IMR-90 (cell line): ENCODE measurements at regions not wholly inside any gene's neighbourhood (a gene's known extent, or its start where the extent isn't known, plus 50 kb on each side); places are given as distances from the start of the nearest gene placed in this dataset.

Experiments
- ATAC-seq: fragments of 200-7000 bp; cut with Tn5 transposase; 2 replicates; pipeline ENCODE4 v1.9.1; 2020; ENCODE audit warnings: low read depth, mild to moderate bottlenecking, moderate library complexity
- BruUV-seq: library from RNA; stranded (reverse); fragments of 400-500 nt; replicated peaks from 2 replicates; lab custom pipeline; 2021; lab: Mats Ljungman, UMichigan
- CTCF ChIA-PET: fragments of 300-600 bp; formaldehyde crosslinking; extraction: SDS; loops from one replicate; lab custom pipeline; 2021; ENCODE audit warnings: antibody characterized with exemption; lab: Yijun Ruan, JAX
- POLR2A ChIA-PET: fragments of 300-600 bp; sonication (Branson Sonifier 250); formaldehyde crosslinking; loops from one replicate; lab custom pipeline; 2022; ENCODE audit warnings: antibody characterized with exemption; ENCODE audit not compliant: unreplicated experiment; lab: Charles Lee
- DNase-seq: peaks from one replicate; pipeline ENCODE4 v3.0.0; 2013
- H2AFZ ChIP-seq: replicated peaks from 2 replicates; pipeline ENCODE3; 2013; ENCODE audit warnings: low read length, mild to moderate bottlenecking; ENCODE audit not compliant: poor library complexity
- H2AK5ac ChIP-seq: 2 replicates; pipeline ENCODE4 v1.6.1; 2013; ENCODE audit warnings: low read depth, low read length, inconsistent platforms
- H2AK9ac ChIP-seq: replicated peaks from 2 replicates; pipeline ENCODE3; 2013; ENCODE audit warnings: mild to moderate bottlenecking, low read depth, low read length, moderate library complexity; ENCODE audit not compliant: poor library complexity
- H2BK120ac ChIP-seq: 2 replicates; pipeline ENCODE4 v1.6.1; 2013; ENCODE audit warnings: low read depth, low read length, inconsistent platforms
- H2BK15ac ChIP-seq: 3 replicates; pipeline ENCODE4 v1.6.1; 2013; ENCODE audit warnings: low read depth, low read length, inconsistent platforms
- H2BK20ac ChIP-seq: 2 replicates; pipeline ENCODE4 v1.6.1; 2013; ENCODE audit warnings: low read depth, mild to moderate bottlenecking, inconsistent platforms, low read length, moderate library complexity
- H2BK5ac ChIP-seq: 2 replicates; pipeline ENCODE4 v1.6.1; 2013; ENCODE audit warnings: mild to moderate bottlenecking, low read depth, low read length, inconsistent platforms; ENCODE audit not compliant: poor library complexity, severe bottlenecking
- H3K14ac ChIP-seq: replicated peaks from 2 replicates; pipeline ENCODE4 v1.6.1; 2013; ENCODE audit warnings: low read depth, low read length, inconsistent platforms
- H3K18ac ChIP-seq: 2 replicates; pipeline ENCODE4 v1.6.1; 2013; ENCODE audit warnings: low read depth, low read length, control low read depth
- H3K23ac ChIP-seq: 2 replicates; pipeline ENCODE4 v1.6.1; 2013; ENCODE audit warnings: low read depth, low read length, inconsistent platforms
- H3K27ac ChIP-seq: 2 replicates; pipeline ENCODE4 v1.5.1; 2013; ENCODE audit warnings: mild to moderate bottlenecking, control low read depth, low read length; ENCODE audit not compliant: insufficient read depth
- H3K27me3 ChIP-seq: 2 replicates; pipeline ENCODE4 v1.6.1; 2013; ENCODE audit warnings: low read length; ENCODE audit not compliant: control insufficient read depth, insufficient read depth
- H3K36me3 ChIP-seq: 2 replicates; pipeline ENCODE4 v1.6.1; 2013; ENCODE audit warnings: low read length, mixed read lengths; ENCODE audit not compliant: control insufficient read depth, insufficient read depth
- H3K4ac ChIP-seq: 2 replicates; pipeline ENCODE4 v1.6.1; 2013; ENCODE audit warnings: low read depth, low read length, inconsistent platforms
- H3K4me1 ChIP-seq: 2 replicates; pipeline ENCODE4 v1.6.1; 2013; ENCODE audit warnings: low read length, mixed read lengths; ENCODE audit not compliant: control insufficient read depth, insufficient read depth
- H3K4me2 ChIP-seq: 2 replicates; pipeline ENCODE4 v1.6.1; 2013; ENCODE audit warnings: low read depth, mild to moderate bottlenecking, control low read depth, low read length, moderate library complexity
- H3K4me3 ChIP-seq: 2 replicates; pipeline ENCODE4 v1.5.1; 2013; ENCODE audit warnings: low read depth, mild to moderate bottlenecking, control low read depth, low read length, moderate library complexity; ENCODE audit not compliant: insufficient read depth
- H3K56ac ChIP-seq: 2 replicates; pipeline ENCODE4 v1.6.1; 2013; ENCODE audit warnings: low read length, inconsistent platforms; ENCODE audit not compliant: insufficient read depth; ENCODE audit errors: extremely low read depth
- H3K79me1 ChIP-seq, 2 experiments: 2 replicates each; pipeline ENCODE4 v1.6.1; 2013; ENCODE audit warnings: low read length in 2 of 2, inconsistent platforms in 1 of 2, low read depth in 1 of 2
- H3K9ac ChIP-seq: 2 replicates; pipeline ENCODE4 v1.6.1; 2013; ENCODE audit warnings: low read depth, low read length, control low read depth
- H3K9me1 ChIP-seq: 2 replicates; pipeline ENCODE4 v1.6.1; 2013; ENCODE audit warnings: low read length, inconsistent platforms; ENCODE audit not compliant: insufficient read depth
- H3K9me3 ChIP-seq: 2 replicates; pipeline ENCODE4 v1.6.1; 2013; ENCODE audit warnings: low read length; ENCODE audit not compliant: control insufficient read depth, insufficient read depth
- H4K20me1 ChIP-seq: 2 replicates; pipeline ENCODE4 v1.6.1; 2013; ENCODE audit warnings: low read length, inconsistent platforms; ENCODE audit not compliant: insufficient read depth
- H4K5ac ChIP-seq: 2 replicates; pipeline ENCODE4 v1.6.1; 2013; ENCODE audit warnings: mild to moderate bottlenecking, low read depth, low read length, control low read depth
- H4K8ac ChIP-seq, 2 experiments: 2 replicates each; pipeline ENCODE4 v1.6.1; 2013; ENCODE audit warnings: low read depth in 2 of 2, low read length in 2 of 2, control low read depth in 1 of 2, inconsistent platforms in 1 of 2
- H4K91ac ChIP-seq: 2 replicates; pipeline ENCODE4 v1.6.1; 2013; ENCODE audit warnings: low read depth, low read length, inconsistent platforms; ENCODE audit not compliant: insufficient read depth
- BHLHE40 ChIP-seq: fragments of 150-350 bp; IDR thresholded peaks from 2 replicates; pipeline ENCODE4 v1.6.1; 2016; ENCODE audit warnings: mild to moderate bottlenecking, low read depth, low read length
- MAFK ChIP-seq: IDR thresholded peaks from 2 replicates; pipeline ENCODE4 v1.6.1; 2012; ENCODE audit warnings: low read depth, low read length, improper control_type of control experiment
- MXI1 ChIP-seq: IDR thresholded peaks from 2 replicates; pipeline ENCODE4 v1.6.1; 2012; ENCODE audit warnings: low read depth, mild to moderate bottlenecking, low read length, moderate library complexity, borderline replicate concordance
- RAD21 ChIP-seq: IDR thresholded peaks from 2 replicates; pipeline ENCODE4 v1.6.1; 2012; ENCODE audit warnings: low read length, improper control_type of control experiment
- SMC3 ChIP-seq: fragments of 150-350 bp; IDR thresholded peaks from 2 replicates; pipeline ENCODE4 v1.6.1; 2016; ENCODE audit warnings: low read depth, mild to moderate bottlenecking, antibody characterized with exemption, low read length, moderate library complexity
- dilution Hi-C: fragments of 300-500 bp; cut with HindIII; formaldehyde crosslinking; loops from one replicate; pipeline ENCODE4 v1.14.3; 2018; ENCODE audit warnings: low sequenced_read_pairs; ENCODE audit not compliant: unreplicated experiment
- in situ Hi-C: fragments of 300-500 bp; cut with MboI; formaldehyde crosslinking; loops from 3 replicates; pipeline ENCODE4 v1.14.3; 2019; ENCODE audit warnings: low sequenced_read_pairs, inconsistent platforms, mixed read lengths
- intact Hi-C: fragments of 100-400 bp; cut with micrococcal nuclease; formaldehyde crosslinking; loops from 2 replicates; pipeline ENCODE4 v1.10.0; 2022

- no peak overlapping the region for H2BK15ac ChIP-seq
Observed at GRCh38 chr2:82599021-82599420, 1860.1 kb downstream of the SUCLG1 start.

More at GRCh38 chr2:82599021-82599420, 1860.1 kb downstream of the SUCLG1 start:
- Histone ChIP-seq H3K9ac (no peak overlapping the region), H3K9me1 (no peaks in the 10 kb centered on the region), H3K23ac (no peak overlapping the region), H3K4me1 (no peaks in the 10 kb centered on the region), H4K20me1 (no peaks in the 10 kb centered on the region), H2BK120ac (no peak overlapping the region), H2BK20ac (no peak overlapping the region), H2AK5ac (no peak overlapping the region), H3K4me2 (no peak overlapping the region), H3K4ac (no peak overlapping the region), H4K8ac (no peak overlapping the region), H3K14ac (no peak overlapping the region), H4K5ac (no peak overlapping the region), H4K91ac (no peak overlapping the region), H3K79me1 (no peaks in the 10 kb centered on the region), H3K27me3 (no peaks in the 10 kb centered on the region), H3K18ac (no peak overlapping the region), H3K4me3 (no peak overlapping the region), H3K27ac (no peak overlapping the region), H3K36me3 (no peaks in the 10 kb centered on the region), H2AK9ac (no peak overlapping the region), H3K56ac (no peak overlapping the region), H2BK5ac (no peak overlapping the region), H2AFZ (no peak overlapping the region), H3K9me3 (no peaks in the 10 kb centered on the region)
- dilution Hi-C loops: no loop called here
- intact Hi-C loops: no loop called here
- BruUV-seq: no TSS peak
- in situ Hi-C loops: no loop called here
- DNase-seq: no peak
- TF ChIP-seq BHLHE40 (no peak), SMC3 (no peak), RAD21 (no peak), MXI1 (no peak), MAFK (no peak)
- CTCF ChIA-PET: no interaction called here
- ATAC-seq: no peak
- POLR2A ChIA-PET: no interaction called here
